NCI-H524 treated with DMSO at 0.1 percent for 48 hours (cell line): ENCODE measurements at regions not wholly inside any gene's neighbourhood (a gene's known extent, or its start where the extent isn't known, plus 50 kb on each side); places are given as distances from the start of the nearest gene placed in this dataset.
"Not testable (repeated sequence)": the region's sequence is repeated elsewhere in the genome, so short reads cannot be mapped to it uniquely, and the experiment has no call there.

Source experiments
- DNase-seq: peaks from one replicate; lab custom pipeline; 2025; lab: John Stamatoyannopoulos, UW

DNA sequence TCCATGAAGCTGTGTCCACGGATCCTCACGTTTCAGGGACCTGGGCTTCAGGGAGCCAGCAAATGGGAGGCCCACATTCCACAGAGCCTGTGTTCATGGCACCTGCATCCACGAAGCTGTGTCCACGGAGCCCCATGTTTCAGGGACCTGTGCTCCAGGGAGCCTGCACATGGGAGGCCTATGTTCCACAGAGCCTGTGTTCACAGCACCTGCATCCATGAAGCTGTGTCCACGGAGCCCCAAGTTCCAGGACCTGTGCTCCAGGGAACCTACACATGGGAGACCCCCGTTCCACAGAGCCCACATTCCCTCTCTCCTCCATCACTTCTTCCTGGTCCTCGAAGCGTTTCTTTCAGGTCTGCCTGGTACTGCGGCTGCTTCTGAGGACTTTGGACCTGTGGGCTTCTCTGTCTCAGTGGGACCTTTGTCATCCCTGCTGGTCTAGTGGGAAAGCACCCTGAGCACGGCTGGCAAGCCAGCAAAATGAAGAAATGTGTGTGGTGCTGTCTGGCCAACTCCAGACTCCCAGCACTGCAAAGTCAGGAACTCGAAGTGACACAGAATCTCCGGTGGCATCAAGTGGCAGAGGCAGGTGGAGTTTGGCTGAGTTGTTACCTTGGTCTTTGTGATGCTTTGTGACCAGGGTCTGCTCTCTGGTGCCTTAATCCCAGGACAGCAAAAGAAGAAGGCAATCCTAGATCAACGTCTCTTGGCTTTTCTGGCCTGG, 245.9 kb downstream of the DLL1 start:
- DNase-seq: no peak

DNA sequence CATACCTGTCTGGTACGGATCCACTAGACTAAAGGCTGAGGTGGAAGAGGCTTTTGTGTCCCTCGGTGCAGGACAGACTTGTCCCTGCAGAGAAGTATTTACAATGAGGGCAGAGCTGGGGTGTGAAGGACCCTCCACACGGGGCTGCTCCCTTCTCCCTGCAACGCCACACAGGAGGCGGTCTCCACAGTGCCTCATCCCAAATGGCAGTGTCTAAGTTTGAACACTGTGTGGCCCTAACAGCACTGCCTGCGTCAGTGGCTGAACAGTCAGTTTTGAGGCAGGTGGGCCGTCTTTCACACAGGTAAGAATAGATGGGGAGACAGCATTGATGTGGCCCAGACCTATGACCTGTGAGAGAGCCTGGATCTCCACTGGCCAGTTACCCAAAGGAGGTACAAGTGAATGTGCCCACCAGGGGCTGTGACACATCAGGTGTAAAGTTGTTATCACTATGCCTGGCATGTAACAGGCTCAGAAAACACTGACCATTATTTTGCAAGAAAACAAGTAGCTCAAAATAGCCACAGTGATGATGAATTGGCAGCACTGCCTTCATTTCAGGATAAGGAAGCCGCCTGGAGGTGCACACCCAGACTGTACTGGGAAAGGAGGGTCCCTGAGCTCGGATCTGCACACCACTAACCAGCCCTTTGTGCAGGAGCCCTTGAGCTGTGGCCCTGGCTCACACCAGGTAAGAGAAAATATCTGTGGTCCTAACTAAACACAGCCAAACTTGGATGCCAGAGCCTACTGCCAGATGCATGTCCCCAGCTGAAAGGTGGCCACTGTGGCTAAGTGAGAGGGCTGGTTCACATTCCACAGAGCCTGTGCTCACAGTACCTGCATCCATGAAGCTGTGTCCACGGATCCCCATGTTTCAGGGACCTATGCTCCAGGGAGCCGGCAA, 246.7 kb downstream of the DLL1 start:
- DNase-seq: no peak

- no peak for DNase-seq
Observed at GRCh38 chr6:170043150-170043819, 247.6 kb downstream of the DLL1 start.

GRCh38 chr6:170042596-170043118, 248.2 kb downstream of the DLL1 start:
- DNase-seq: no peak

DNA sequence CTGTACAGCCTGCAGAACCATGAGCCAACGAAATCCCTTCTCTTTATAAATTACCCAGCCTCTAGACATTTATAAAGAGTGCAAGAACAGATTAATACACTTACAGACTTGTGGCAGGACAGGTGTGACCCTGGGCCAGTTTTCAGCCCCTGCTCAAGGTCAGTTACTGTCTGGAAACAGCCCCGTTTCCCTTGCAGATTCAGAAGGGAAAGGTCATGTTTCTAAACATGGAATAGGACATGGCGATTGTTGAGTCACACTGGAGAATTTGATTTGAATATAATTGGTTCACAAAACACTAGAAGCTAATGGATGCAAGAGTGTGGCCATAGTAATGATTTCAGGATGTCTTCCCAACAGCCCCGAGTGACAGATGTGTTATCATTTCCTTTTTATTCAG, 248.8 kb downstream of the DLL1 start:
- DNase-seq: no peak

- DNase-seq: no peak
Observed at GRCh38 chr6:170041526-170041925, 249.4 kb downstream of the DLL1 start.

DNA sequence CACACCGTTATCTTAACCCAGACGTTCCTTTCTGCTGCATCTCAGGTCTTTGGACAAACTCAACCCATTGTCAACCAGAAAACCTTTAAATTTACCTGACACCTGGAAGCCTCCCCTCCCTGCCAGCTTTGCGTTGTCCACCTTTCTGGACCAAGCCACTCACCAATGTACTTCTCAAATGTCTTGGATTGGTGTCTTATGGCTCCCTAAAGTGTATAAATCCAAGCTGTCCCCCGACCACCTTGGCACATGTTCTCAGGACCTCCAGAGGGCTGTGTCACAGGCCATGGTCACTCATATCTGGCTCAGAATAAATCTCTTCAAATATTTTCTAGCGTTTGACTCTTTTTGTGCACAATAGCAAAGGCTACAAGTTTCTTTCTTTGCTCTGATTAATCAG, 250.0 kb downstream of the DLL1 start:
- no peak for DNase-seq

GRCh38 chr6:170040115-170040500, 250.8 kb downstream of the DLL1 start:
- no peak for DNase-seq

DNA sequence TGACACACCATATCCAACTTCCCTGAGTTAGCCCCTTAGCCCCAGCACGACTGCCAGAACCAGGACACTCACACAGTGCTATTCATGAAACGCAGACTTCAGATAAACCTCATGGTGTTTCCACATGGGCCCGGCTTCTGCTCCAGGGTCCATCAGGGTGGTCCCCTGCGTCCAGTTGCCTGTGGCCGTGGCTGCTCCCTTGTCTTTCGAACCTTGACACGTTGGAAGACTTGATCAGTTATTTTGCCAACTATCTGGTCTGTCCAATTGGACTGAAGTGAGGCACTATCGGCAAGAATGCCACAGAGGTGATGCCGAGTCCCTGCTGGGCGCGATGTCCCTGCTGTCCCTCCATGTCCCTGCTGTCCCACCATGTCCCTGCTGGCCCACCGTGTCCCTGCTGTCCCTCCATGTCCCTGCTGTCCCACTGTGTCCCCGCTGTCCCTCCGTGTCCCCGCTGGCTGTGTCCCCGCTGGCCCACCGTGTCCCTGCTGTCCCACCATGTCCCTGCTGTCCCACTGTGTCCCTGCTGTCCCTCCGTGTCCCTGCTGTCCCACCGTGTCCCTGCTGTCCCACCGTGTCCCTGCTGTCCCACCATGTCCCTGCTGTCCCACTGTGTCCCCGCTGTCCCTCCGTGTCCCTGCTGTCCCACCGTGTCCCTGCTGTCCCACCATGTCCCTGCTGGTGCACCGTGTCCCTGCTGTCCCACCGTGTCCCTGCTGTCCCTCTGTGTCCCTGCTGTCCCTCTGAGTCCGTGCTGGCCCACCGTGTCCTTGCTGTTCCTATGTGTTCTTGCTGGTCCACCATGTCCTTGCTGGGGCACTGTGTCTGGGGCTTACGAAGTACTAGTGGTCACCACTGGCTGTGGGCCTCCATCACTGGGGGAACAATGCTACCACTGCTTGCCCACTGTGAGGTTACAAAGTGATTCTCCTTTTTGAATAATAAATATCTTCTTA, 251.4 kb downstream of the DLL1 start:
- no peak for DNase-seq

- DNase-seq: no peak
Observed at GRCh38 chr6:170038708-170039107, 252.2 kb downstream of the DLL1 start.

GRCh38 chr6:170038251-170038650, 252.6 kb downstream of the DLL1 start:
- DNase-seq: no peak

GRCh38 chr6:170037541-170038250, 253.2 kb downstream of the DLL1 start:
- DNase-seq: no peak

DNA sequence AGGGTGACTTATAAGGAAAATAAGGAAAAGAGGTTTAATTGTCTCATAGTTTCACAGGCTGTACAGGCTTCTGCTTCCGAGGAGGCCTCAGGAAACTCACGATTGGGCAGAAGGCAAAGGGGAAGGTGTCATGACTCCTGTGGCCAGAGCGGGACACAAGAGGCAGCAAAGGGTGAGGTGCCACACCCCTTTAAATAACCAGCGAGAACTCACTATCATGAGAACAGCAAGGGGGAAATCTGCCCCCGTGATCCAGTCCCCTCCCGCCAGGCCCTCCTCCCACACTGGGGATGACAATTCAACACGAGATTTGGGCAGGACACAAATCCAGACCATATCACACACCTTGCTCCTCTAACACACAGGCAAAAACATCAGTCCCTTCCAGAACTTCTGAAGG, 254.0 kb downstream of the DLL1 start:
- DNase-seq: no peak

DNA sequence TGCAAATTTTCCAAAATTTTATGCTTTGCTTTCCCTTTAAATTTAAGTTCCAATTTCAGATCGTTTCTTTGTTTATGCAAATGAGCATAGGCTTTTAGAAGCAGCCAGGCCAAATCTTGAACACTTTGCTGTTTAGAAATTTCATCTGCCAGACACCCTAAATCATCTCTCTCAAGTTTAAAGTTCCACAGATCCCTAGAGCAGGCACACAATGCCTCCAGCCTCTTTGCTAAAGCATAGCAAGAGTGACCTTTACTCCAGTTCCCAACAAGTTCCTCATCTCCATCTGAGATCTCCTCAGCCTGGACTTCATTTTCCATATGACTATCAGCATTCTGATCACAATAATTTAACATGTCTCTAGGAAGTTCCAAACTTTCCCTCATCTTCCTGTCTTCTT, 254.5 kb downstream of the DLL1 start:
- not testable (repeated sequence) for DNase-seq

- no peak for DNase-seq
Observed at GRCh38 chr6:170035901-170036304, 255.0 kb downstream of the DLL1 start.

DNA sequence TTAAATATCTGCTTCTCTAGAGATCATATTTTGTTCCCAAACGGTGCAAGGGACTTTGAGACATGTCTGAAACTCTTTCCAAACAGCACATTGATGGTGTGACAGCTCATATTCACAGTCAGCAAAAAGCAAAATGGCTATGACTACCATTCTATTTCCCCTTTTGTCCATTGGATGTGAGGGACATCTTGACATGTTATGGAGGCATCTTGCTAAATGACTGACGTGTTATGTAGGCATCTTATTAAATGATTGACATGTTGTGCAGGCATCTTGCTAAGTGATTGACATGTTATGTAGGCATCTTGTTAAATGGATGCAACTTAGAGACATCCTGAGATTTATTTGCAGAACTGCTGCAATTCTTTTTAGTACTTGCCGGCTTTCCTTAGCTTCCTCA, 255.8 kb downstream of the DLL1 start:
- no peak for DNase-seq

DNA sequence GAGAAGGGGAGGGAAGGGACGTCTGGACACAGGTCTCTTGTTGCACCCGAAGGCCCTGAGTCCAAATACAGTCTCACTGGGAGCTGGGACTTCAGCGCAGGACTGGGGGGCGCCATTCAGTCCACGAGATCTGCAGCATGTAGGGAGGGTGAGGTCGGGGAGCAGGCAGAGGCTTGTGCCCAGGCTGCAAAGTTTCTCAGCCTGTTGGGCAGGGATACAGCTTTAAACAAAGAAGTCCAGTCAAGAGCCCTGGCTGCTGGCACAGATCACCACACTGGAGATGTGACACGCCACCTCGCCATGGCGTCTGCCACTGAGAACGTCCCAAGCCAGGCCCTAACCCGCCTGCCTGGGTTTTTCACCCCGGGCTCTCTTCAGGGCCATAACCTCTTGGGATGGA, 256.6 kb downstream of the DLL1 start:
- DNase-seq: no peak

DNA sequence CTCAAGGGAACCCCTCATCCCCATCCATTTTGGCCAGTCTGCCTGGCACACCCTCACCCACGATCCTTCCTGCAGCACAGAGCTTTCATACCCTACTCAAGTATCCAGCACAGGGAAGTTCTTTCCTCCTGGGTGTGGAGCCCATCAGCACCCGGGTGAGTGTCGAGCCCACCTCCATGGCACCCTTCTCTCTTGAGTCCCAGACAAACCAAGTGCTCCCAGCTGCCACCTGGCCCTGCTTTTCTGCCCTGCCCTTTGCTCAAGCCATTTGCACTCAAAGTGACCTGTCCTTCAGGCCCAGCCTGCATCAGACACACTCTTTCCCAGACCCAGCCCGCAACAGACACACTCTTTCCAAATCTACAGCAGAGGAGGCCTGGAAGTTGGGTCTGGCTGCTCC, 257.2 kb downstream of the DLL1 start:
- DNase-seq: no peak

GRCh38 chr6:170032706-170033309, 258.1 kb downstream of the DLL1 start:
- DNase-seq: no peak

GRCh38 chr6:170032197-170032596, 258.7 kb downstream of the DLL1 start:
- no peak for DNase-seq
